Heart left ventricle (tissue), 13 donors: ENCODE measurements at regions not wholly inside any gene's neighbourhood (a gene's known extent, or its start where the extent isn't known, plus 50 kb on each side); places are given as distances from the start of the nearest gene placed in this dataset.

Experiments
- POLR2A ChIP-seq, 2 donors: fragments of 450-650 bp; IDR thresholded peaks; one replicate each; pipeline ENCODE4 v1.6.1; 2017; ENCODE audit warnings: antibody characterized with exemption in 2 of 2, mild to moderate bottlenecking in 2 of 2, moderate library complexity in 2 of 2
- TF ChIP-seq, protein P1 (sequence below), 12 donors: fragments of 200-600 bp; sonication (generic) in 4 of 12; IDR thresholded peaks; one replicate each; pipeline versions ENCODE4 v1.5.0 to v1.8.0; 2018 to 2022; ENCODE audit warnings: antibody characterized with exemption in 12 of 12, mild to moderate bottlenecking in 5 of 12
- donor health status: ischemic (EF 13 %, LVEDD 7.1; RV severe dilation, severe dysfunction).
- donor health status: DM: no; HTN: yes; CAD: no.
- donor health status: DM: no; HTN: no; CAD: no.
- donor health status: ischemic (EF 25% LVEDD 6.9; RV normal size, moderate dysfunction).
- donor health status: ischemic (EF 25% LVEDD 5.7; RV mildly dilated, moderate dysfunction).
- donor health status: ischemic (EF 35%, LVEDD 5.7; RV mildly dilated, moderate dysfunction).
- donor health status: nonischemic (EF 11% LVEDD 7.7; RV severe dilation, severe dysfunction).
- donor health status: DM: yes; HTN: yes; CAD: no.
- donor health status: PGD.
- donor health status: ischemic (EF 29% LVEDD 5.4; RV normal size, mild dysfunction).
- donor health status: nonischemic (EF 23%, LVEDD 6.1; RV moderate dilation, normal function).

DNA sequence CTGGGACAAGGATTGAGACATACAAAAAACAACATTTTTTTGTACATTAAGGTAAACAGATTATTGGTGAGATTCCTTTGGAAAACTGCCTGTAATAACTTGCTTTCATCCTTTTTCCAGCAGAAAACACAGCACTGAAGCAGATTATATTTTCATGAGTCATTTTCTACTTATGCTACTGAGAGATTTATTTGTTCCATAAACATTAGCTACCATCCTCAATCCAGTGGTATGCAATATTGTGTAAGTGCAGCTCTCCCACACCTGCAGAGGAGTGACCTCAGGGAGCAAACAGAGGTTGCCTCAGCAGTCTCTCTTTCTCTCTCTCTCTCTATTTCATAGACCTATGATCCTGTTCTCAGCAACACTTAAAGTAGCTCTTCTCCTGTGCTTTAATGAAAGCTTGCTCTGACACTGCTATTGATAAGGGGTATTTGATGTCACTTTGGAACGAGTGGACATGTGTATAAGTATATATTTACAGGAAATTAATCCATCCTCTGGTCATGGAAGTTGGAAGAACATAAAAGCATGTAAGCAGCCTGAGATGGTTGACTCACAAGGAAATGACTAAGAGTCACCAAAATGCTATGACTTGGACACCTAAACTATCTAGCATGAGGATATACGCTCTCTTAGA, 163.7 kb upstream of the SPANXC start:
- TF ChIP-seq, protein P1, sequence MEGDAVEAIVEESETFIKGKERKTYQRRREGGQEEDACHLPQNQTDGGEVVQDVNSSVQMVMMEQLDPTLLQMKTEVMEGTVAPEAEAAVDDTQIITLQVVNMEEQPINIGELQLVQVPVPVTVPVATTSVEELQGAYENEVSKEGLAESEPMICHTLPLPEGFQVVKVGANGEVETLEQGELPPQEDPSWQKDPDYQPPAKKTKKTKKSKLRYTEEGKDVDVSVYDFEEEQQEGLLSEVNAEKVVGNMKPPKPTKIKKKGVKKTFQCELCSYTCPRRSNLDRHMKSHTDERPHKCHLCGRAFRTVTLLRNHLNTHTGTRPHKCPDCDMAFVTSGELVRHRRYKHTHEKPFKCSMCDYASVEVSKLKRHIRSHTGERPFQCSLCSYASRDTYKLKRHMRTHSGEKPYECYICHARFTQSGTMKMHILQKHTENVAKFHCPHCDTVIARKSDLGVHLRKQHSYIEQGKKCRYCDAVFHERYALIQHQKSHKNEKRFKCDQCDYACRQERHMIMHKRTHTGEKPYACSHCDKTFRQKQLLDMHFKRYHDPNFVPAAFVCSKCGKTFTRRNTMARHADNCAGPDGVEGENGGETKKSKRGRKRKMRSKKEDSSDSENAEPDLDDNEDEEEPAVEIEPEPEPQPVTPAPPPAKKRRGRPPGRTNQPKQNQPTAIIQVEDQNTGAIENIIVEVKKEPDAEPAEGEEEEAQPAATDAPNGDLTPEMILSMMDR (IDR thresholded peaks at IDR 0.05) = no peak
- TF ChIP-seq POLR2A (IDR thresholded peaks at IDR 0.05) = no peak
